ENCODE measurements at regions not wholly inside any gene's neighbourhood (a gene's known extent, or its start where the extent isn't known, plus 50 kb on each side); places are given as distances from the start of the nearest gene placed in this dataset.

GRCh38 chr14:45877981-45878380 is 625.0 kb upstream of the MIS18BP1 start:
- no peak for TF ChIP-seq CREB1 (IDR thresholded peaks at IDR 0.05; ENCODE audit: low read depth)
- TF ChIP-seq REST (IDR thresholded peaks at IDR 0.05; ENCODE audit: low read depth), result no peak
- TF ChIP-seq TAF1 (IDR thresholded peaks at IDR 0.05; ENCODE audit: low read depth), result no peak
